GM18511 (cell line): ENCODE measurements at regions not wholly inside any gene's neighbourhood (a gene's known extent, or its start where the extent isn't known, plus 50 kb on each side); places are given as distances from the start of the nearest gene placed in this dataset.

Source experiments
- ATAC-seq: cut with Tn5 transposase; IDR thresholded peaks from one replicate; pipeline ENCODE4 v1.9.1; 2021; ENCODE audit warnings: mild to moderate bottlenecking, moderate library complexity; ENCODE audit not compliant: unreplicated experiment

DNA sequence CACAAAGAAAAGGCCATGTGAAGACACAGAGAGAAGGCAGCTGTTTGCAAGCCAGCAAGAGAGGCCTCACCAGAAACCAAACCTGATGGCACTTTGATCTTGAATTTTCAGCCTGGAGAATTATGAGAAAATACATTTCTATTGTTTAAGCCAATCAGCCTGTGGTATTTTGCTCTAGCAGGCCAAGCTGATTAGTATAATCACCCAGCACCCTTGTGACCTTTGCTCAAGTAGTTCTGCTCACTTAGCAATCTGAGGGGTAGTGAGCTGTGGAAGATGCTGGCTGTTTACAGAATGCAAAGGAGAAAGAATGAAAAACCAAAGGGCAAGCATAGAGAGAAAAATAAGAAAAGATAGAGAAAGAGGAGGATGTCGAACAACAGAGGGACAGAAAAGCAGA lies 396.4 kb upstream of the BOD1L1 start:
- no peak for ATAC-seq

DNA sequence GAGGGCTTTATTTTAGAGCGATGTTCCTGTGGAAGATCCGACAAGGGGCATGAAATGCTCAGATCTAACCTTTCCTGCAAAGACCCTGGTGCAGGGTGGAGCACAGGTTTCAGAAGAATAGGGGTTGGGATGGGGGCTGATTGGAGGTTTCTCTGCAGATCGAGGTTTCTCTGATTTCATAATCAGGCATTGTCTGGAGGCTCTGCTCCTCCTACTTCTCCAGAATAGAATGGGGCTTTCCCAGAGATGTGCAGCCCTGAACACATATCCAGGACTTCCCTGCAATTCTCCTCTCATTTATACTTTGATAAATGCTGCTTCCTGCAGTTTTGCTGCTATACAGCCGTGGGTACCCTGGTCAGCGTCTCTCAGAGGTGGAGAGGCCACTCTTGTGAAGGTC lies 397.6 kb upstream of the BOD1L1 start:
- ATAC-seq = no peak

DNA sequence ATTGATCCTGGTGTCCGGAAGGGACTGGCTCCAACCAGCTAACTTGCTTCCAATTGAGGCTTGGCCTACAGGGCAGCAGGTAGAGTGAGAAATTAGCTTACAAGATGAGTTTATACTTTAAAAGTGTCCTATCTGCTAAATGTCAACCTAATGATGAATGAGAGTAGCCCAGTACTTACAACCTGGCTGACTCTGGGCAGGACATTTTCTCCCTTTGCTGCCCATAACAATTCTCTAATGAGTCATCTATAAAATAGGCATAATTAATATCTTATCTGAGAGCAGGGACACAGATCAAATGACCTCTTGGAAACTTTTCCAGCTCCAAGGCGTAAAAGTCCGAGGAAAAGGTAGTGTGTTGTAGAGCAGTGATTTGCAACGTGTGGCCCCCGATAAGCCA lies 398.4 kb upstream of the BOD1L1 start:
- no peak for ATAC-seq

DNA sequence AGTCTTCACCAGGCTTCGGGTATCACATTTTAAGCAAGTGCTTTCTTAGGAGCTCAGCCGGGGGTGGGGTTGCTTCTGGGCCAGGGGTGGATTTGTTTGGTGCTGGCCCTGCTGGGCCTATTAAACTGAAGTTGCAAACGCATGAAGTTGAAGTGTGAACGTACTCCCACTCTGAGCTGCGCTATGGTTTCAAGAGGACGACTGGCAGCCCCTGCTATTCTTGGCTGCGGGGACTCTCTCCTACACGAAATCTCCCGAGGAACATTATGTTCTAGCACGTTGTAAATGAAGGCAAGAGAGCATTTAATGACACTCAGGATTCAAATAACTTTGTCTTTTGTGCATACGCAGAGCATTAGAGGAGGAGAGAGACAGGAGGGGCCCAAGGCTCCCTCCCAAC lies 401.3 kb upstream of the BOD1L1 start:
- ATAC-seq = no peak

DNA sequence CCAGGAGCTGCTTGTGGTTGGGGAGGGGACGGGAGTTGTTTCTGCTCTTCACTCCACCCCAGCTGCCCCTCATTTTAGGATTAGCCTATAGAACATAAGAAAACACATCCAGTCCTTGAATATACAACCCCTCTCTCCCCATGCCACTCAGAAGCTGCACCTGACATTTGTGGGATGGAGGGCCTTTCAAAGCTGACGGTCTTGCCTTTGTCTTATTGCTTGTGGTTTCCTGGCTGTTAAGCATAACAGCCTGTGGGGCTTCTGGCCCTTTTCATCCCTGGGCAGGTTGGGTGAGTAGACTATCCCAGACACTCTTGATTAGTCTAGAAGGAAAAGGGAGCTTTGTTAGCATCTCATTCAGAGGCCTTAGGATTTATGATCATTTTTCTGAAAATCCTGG lies 407.6 kb upstream of the BOD1L1 start:
- ATAC-seq = no peak

DNA sequence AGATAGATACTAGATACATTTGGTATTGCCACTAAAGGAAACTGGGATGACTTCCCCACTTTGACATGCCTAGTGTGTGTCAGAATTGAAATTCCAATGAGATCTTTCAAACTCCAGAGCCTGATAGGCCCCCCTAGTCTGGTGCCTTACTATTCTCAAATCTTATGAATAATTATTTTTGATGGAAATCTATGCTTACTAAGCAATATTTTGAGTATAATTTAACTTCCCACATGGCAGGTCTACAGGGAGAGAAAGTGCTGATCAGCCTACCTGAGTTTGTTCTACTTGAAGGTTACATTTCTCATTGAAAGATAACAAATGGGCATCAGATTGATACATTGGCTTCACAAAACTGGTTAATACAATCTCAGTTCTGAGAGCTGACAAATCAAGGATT lies 415.7 kb upstream of the BOD1L1 start:
- no peak for ATAC-seq

DNA sequence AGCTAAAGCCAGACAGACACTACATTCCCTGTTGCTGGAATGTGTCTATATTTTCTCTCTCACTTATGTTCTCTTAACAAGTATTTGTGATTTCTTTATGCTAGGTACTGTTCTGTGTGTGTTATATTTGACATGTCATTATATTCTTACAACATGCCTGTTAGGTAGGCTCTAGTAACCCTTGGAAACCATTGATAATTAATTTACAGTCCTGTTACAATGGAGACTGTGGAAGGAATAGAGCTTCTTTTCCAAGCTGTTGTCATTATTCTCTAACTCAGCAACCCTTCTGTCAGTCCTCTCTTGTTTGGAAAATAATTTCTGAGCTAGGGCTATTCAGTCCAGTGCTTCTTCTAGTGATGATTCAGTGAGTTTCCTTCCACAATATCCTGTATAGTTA lies 419.1 kb upstream of the BOD1L1 start:
- ATAC-seq = no peak

DNA sequence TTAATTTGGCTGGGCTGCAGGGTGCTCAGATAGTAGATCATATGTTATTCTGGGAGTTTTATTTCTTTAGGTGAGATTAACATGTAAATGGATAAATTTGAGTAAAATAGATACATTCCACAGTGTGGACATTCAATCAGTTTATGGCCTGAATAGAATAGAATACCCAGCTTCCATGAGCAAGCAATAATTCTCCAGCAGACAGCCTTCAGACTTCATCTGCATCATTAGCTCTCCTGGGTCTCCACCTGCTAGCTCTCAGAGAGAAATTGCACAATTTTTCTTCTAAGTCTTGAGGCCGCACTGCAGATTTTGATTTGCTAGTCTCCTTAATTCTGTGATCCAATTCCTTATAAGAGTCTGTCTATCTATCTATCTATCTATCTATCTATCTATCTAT lies 420.3 kb upstream of the BOD1L1 start:
- no peak for ATAC-seq

DNA sequence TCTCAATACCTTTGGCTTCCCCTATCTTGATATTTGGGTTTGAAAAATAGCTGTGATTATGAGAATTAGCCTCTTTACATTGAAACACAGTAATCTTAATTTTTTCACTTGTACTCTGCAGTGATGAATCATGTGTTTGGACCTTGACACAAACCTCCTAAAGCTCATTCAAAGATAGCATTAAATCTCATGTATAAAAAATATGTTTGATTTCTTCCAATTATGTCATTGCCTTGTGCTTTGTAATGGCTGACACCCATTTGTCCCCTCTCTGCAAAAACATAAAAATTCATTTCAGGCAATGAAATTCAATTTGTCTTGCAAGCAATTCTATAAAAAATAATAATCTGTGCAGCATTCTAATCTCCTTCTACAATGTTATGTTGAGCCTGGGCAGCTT lies 422.4 kb upstream of the BOD1L1 start:
- ATAC-seq = no peak

DNA sequence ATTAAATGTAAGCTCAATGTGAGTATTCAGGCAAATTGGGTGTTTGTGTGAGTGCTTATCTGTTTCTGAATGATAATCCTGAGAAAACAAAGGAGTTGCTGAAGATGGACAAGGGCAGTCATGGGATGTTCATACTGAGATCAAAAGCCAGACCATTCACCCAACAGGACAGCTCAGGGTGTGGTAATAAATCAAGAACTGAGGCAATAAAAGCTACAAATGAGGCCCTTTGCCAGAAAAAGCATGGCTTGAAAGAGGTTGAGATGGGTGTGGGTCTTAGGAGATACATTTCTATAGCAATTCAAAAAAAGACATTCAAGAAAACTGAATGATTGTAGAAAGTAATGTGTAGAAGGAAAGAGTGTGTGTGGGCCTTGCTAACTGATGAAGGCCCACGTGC lies 425.8 kb upstream of the BOD1L1 start:
- no peak for ATAC-seq

DNA sequence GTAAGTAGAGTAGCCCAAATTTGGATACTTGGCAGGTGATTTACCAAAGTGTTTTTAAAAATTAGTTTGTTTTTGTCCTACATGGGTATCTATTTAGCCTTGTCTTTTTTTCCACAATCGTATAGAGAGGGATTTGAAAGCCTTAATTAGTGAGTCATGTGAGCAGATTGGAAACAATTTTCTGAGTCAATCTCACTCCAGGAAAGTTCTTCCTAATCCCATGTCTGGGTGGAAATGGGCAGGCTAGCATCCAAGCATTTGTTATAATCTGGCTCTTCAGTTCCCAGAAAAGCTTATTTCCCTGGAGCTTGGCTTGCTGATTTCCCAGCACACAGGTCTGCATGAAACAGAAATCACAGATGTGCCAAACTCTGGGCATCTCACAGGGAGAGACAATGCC lies 426.9 kb upstream of the BOD1L1 start:
- ATAC-seq = no peak

DNA sequence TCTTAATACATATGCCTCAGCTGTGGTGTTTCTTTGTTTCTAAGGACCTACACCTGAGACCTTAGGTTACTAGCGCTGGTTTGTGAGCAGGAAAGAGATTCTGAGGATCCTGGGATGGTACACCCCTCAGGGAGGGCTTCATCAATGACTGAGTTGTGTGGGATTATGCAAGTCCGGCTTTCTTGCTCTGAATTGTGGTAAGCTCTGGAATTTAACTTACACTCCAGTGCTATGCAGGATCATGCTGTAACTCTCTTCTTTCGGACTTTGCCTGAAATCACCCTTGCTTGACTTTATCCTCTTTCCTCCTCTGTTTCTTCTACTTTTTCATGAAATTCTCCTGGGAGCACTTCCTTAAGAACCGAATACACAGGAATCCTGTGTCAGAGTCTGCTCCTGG lies 431.5 kb upstream of the BOD1L1 start:
- ATAC-seq = no peak

DNA sequence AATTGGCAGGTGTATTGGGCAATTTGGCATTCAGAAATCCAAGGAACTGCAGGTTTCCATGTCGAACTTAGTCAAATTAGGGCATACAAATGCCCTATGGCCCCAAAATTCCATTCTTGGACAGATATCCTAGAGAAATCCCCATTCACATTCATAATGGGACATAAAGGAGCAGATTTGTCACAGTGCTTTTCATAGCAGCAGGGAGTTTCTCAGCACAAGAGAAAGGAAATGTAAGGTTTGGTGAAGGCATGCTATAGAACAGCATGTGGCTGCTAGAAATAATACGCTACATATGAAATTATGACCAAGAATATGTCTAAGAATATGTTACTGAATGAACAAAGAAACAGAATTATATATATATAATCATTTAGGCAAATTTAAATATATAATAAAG lies 437.5 kb upstream of the BOD1L1 start:
- no peak for ATAC-seq

DNA sequence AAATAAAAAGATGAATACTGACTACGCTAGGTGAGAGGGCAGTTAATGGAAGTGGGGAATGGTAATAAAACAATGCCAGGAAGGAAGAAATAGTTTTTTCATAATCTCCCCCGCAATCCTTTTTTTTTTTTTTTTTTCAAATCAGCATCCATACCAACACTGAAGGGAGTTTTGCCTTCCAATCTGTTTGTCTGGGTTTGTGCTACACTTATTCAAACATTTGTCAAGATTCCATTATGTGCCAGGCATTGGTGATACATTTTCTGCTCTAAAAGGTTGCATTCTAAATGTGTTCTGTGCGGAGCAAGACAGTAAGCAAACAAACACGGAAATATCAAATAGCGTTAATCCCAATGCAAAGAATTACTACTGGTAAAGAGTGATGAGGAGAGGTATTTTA lies 437.9 kb upstream of the BOD1L1 start:
- no peak for ATAC-seq

DNA sequence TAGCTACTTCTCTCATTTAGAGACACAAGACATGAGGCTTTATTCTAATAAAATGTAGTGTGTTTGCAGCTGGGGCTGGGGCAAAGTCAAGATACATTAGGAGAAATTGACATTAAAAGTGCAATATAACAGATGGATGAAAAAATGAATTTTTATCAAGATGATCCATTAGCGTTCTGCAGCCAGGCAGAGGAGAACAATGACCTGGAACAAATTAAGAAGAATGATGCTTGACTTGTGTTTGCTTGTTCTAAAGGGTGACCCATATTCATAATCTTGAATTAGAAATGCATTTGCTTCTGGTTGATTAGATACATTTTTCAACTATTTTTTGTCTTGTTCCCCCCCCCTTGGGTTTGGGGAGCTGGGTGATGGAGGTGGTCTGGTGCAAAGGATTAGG lies 439.5 kb upstream of the BOD1L1 start:
- no peak for ATAC-seq

DNA sequence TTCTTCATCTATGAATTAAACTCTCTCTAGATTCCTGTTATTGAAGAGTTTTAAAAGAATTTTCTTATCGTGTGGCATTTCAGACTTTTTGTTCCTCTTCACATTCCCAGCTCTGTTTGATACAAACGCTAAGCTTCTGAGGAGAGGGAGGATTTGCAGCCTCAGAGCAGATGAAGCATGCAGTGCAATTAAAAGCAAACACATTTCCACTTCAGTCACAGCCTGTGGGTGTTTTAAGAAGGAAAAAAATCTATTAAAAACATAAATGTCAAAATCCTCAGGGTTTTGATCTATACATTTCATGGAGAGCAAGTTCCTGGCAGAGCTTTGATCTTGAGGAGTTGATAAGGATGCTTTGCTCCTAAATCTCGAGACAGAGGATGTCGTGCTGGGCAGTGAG lies 442.4 kb upstream of the BOD1L1 start:
- no peak for ATAC-seq

DNA sequence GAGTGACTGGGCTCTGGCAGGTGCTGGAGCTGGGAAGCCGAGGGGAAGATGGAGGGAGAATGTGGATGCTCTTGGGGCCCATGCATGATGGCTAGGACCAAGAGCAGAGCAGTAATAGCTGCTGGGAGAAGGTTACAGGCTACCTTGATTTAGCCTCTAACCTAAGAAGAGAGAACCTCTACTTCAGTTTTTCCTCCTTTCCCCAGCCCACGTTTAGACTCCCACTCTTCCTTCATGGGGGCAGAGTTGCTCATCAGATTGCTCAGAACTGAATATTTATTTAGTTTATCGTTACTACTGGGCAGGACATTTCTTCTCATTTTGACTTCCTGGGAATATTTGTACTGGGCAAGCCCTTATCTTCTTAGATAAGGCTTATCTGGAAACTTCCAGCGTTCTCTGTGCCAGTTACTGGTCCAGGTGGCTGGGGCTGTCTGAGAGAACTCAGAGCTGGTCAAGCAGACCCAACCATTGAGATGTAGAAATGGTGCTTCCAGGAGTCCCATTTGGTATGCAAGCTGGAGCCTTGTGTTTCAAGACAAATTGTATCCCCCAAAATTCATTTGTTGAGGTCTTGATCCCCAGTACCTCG lies 442.9 kb upstream of the BOD1L1 start:
- ATAC-seq = no peak

DNA sequence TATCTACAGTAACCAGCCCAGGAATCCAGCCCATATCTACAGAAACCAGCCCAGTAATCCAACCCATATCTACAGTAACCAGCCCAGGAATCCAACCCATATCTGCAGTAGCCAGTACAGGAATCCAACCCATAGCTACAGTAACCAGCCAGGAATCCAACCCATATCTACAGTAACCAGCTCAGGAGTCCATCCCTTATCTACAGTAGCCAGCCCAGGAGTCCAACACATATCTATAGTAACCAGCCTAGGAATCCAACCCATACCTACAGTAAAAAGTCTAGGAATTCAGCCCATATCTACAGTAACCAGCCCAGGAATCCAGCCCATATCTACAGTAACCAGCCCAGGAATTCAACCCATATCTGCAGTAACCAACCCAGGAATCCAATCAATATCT lies 445.0 kb upstream of the BOD1L1 start:
- no peak for ATAC-seq

DNA sequence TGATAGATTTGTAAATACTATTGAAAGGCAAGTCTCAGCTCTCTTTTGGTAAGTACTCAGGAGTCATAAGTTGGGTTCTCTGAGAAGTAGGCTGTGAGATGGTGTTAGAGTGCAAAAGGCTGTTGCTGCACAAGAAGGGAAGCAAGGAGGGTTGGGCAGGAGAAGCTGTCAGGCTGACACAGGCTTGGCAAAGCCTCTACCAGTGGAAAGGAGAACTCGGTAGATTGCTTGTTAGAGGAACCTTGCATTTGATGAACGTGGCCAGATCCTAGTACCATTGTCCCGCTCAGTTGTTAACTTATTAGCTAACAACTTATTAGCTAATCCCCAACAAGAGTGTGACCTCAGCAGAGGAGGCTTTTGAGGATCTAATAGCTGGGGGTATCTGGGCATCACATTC lies 449.3 kb upstream of the BOD1L1 start:
- ATAC-seq = no peak

DNA sequence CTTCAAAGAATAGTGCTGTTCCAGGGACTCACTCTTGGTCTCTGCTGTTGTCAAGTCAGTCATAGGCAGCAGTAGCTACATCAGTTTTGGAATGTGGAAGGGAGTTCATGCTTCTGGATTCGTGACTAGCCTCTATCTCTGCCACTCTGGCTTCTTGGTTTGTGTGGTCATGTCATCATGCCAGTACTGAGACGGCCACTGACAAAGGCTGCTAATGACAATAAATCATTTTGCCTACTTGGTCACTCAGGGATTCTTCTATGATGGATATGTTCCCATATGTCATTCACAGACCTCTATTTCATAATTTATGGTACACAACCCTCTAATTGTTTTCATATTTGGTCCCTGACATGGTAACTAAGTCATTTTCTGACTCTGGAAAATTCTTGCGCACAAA lies 450.8 kb upstream of the BOD1L1 start:
- ATAC-seq = no peak

DNA sequence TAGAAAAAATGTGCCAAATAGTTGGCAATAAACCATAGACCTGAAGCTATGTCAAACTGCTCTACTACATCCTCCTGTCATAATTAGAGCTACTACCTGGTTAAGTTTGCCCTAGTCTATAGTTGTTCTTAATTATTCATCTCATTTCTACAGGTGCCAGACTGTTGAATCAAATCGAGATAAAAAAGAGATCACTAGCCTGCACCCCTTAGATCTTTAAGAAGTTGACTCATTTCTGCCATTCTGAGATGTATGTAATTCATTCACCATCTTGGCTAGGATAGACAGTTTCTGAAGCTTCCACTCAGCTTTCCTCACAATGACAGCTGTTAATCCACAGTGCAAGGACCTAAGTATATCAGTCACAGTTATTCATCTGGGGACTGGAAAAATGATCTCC lies 452.1 kb upstream of the BOD1L1 start:
- no peak for ATAC-seq

DNA sequence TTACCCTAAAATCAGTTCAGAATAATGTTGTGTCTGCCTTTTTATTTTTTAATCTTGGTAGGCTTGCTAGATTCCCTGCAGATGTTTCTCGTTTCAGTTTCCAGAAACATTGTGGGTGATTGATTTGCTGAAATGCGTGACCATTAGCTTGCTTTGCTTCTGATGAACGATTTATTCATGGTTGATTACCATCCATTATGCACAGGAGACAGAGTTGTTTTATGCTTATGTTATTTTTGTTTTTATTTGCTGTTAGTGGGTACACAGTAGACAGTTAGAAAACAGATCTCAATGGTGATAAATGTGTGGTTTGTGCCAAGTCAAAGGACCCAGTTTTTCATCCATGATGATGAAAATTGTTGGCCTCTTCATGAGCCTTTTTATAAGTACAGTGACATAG lies 455.6 kb upstream of the BOD1L1 start:
- no peak for ATAC-seq

DNA sequence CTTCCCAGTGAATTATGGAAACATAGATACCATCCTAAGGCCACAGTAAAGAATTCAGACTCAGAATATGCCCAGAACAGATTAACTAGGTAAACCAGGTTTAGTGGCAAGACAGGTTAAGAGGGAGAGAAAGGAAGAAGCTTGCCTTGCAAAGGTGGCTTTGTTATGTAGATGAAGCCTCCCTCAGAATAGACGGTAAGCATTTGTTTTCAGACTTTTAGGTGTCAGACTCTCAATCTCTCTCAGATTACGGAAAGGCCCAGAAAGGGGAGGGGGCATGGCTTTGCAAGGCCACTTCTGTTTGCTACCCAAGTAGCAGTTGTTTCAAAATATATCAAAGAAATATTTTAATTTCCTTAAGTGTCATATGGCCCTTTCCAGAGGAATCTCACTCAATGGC lies 457.1 kb upstream of the BOD1L1 start:
- ATAC-seq = no peak

DNA sequence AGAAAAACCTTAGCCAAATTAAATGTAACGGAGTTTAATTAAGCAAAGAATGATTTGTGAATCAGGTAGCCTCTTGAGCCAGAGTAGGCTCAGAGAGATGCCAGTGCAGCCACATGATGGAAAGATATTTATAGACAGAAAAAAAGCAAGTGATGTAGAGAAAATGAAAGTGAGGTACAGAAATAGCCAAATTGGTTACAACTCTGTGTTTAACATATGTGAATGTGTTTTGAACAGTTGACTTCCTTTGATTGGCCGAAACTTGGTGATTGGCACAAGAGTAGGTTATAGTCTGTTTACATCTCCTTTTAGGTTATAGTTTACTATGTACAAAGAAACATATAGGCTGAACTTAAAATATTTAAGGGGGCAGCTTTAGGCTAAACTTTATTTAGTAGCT lies 459.9 kb upstream of the BOD1L1 start:
- ATAC-seq = peak; percentile 93
